ENCODE measurements at regions not wholly inside any gene's neighbourhood (a gene's known extent, or its start where the extent isn't known, plus 50 kb on each side); places are given as distances from the start of the nearest gene placed in this dataset.

GRCh38 chrX:138349351-138349750 is 362.2 kb downstream of the FGF13 start:
- no peak overlapping the region for H3K4ac ChIP-seq (replicated peaks; ENCODE audit: insufficient read length, low read depth, low read length)
- H4K20me1 ChIP-seq (replicated peaks in 1 of 2; ENCODE audit: control insufficient read depth in 1 of 2, insufficient read depth in 2 of 2, low read length in 2 of 2), result no peaks in the 10 kb centered on the region
- H3K4me1 ChIP-seq (replicated peaks in 1 of 4; ENCODE audit: control insufficient read depth in 3 of 4, insufficient read depth in 4 of 4, low read length in 3 of 4), result no peaks in the 10 kb centered on the region
- H2BK12ac ChIP-seq (ENCODE audit: low read depth, low read length), result no peak overlapping the region
- H3K9me3 ChIP-seq (ENCODE audit: insufficient read depth in 2 of 2, low read depth in 1 of 2, low read length in 1 of 2), result no peaks in the 10 kb centered on the region
- no peak overlapping the region for H2BK5ac ChIP-seq (ENCODE audit: low read depth, low read length)
- WGBS, 2 experiments (ENCODE audit: extremely low coverage in 1 of 2, insufficient coverage in 1 of 2, insufficient read length in 1 of 2, insufficient replicate concordance in 2 of 2, low coverage in 1 of 2, low lambda C conversion rate in 2 of 2, missing lambda C conversion rate in 1 of 2), result 86% methylated on average over 3 of the region's 3 CpGs; no CpG with 5 or more reads in 1 of the 2 experiments
- CTCF ChIA-PET (ENCODE audit: partially characterized antibody), result interaction anchor here (0.6 to 1.0 kb wide), 2 partner anchors 14 to 146 kb away, joined by 3 to 4 read pairs; no protein-coding TSS in a partner anchor
- no peak overlapping the region for H4K91ac ChIP-seq (replicated peaks; ENCODE audit: insufficient read length, low read length)
- no peak overlapping the region for H2AK5ac ChIP-seq (ENCODE audit: low read depth, low read length)
- H3K79me2 ChIP-seq (ENCODE audit: control insufficient read depth in 1 of 2, insufficient read depth in 2 of 2, low read length in 2 of 2), result no peaks in the 10 kb centered on the region
- no peak overlapping the region for H4K5ac ChIP-seq (ENCODE audit: insufficient read length, low read depth, low read length)
- H3K18ac ChIP-seq (ENCODE audit: extremely low read depth, low read length), result no peak overlapping the region
- H3K4me3 ChIP-seq (ENCODE audit: extremely low read depth in 1 of 4, insufficient read depth in 2 of 4, low read depth in 3 of 4, low read length in 4 of 4), result no peak overlapping the region
- no peaks in the 10 kb centered on the region for H3K23me2 ChIP-seq (ENCODE audit: low read depth, low read length)
- no peak overlapping the region for H3K14ac ChIP-seq (ENCODE audit: insufficient read length)
- no peak overlapping the region for H3K4me2 ChIP-seq (ENCODE audit: insufficient read depth in 1 of 2, low read depth in 2 of 2, low read length in 2 of 2)
- H3K79me1 ChIP-seq (ENCODE audit: low read depth, low read length), result no peaks in the 10 kb centered on the region
- H3K36me3 ChIP-seq (ENCODE audit: control insufficient read depth in 2 of 4, insufficient read depth in 4 of 4, low read length in 3 of 4), result no peaks in the 10 kb centered on the region
- peak; percentile 28 for FAIRE-seq
- H3K27me3 ChIP-seq (replicated peaks in 1 of 4; ENCODE audit: control insufficient read depth in 3 of 4, extremely low read depth in 1 of 4, insufficient read depth in 3 of 4, low read length in 3 of 4), result no peaks in the 10 kb centered on the region
- H3K9ac ChIP-seq (replicated peaks in 1 of 4; ENCODE audit: extremely low read depth in 1 of 4, low read depth in 3 of 4, low read length in 3 of 4), result no peak overlapping the region
- no peak overlapping the region for H3K27ac ChIP-seq (ENCODE audit: low read depth, low read length)
- no peak overlapping the region for H2BK15ac ChIP-seq (ENCODE audit: low read length)
- H3K23ac ChIP-seq (ENCODE audit: insufficient read length), result no peak overlapping the region
- no peak for TF ChIP-seq SIRT6 (IDR thresholded peaks at IDR 0.05; ENCODE audit: low read length)
- no peak for TF ChIP-seq ASH2L (IDR thresholded peaks at IDR 0.05; ENCODE audit: low read length)
- no peak for TF ChIP-seq BRCA1 (IDR thresholded peaks at IDR 0.05; ENCODE audit: low read depth, low read length)
- peak in 1 of 3 experiments; percentile 13; a peak in 2 of 4 replicates for TF ChIP-seq CTCF (IDR thresholded peaks at IDR 0.05; ENCODE audit: control extremely low read depth in 1 of 3, insufficient read depth in 1 of 3, low read depth in 1 of 3, low read length in 3 of 3)
- TF ChIP-seq POU5F1 (IDR thresholded peaks at IDR 0.05; ENCODE audit: low read depth, low read length), result no peak
- TF ChIP-seq TAF7 (optimal IDR thresholded peaks at IDR 0.05; ENCODE audit: borderline replicate concordance, low read depth, low read length), result no peak
- TF ChIP-seq RAD21 (IDR thresholded peaks at IDR 0.05 in 1 of 2, conservative IDR thresholded peaks at IDR 0.05 in 1 of 2; ENCODE audit: low read depth in 2 of 2, low read length in 2 of 2), result peak; percentile 40 to 42
- TF ChIP-seq MAX (IDR thresholded peaks at IDR 0.05), result no peak
- TF ChIP-seq HDAC2 (IDR thresholded peaks at IDR 0.05; ENCODE audit: borderline replicate concordance in 1 of 2, low read depth in 2 of 2, low read length in 2 of 2), result no peak
- H4K8ac ChIP-seq (ENCODE audit: extremely low read depth, insufficient read depth, low read length), result no peak overlapping the region
- no peak overlapping the region for H3K56ac ChIP-seq (replicated peaks; ENCODE audit: insufficient read length, low read depth, low read length)
- no peak for DNase-seq (ENCODE audit: low read depth in 1 of 2, low spot score in 2 of 2)
- H2AFZ ChIP-seq (ENCODE audit: low read length), result peak overlapping the region; percentile 67; the same call in 1 of the 2 replicates
- no peak overlapping the region for H2BK120ac ChIP-seq (replicated peaks; ENCODE audit: low read depth, low read length)
- no peak overlapping the region for H2BK20ac ChIP-seq (ENCODE audit: low read length)
- POLR2A ChIA-PET (ENCODE audit: partially characterized antibody), result no interaction called here
